Muscle of arm (tissue), 1 donor: ENCODE measurements at regions not wholly inside any gene's neighbourhood (a gene's known extent, or its start where the extent isn't known, plus 50 kb on each side); places are given as distances from the start of the nearest gene placed in this dataset.
"Not testable (repeated sequence)": the region's sequence is repeated elsewhere in the genome, so short reads cannot be mapped to it uniquely, and the experiment has no call there.

Experiments
- DNase-seq: peaks from one replicate; pipeline ENCODE4 v3.0.0-alpha.2; 2013

GRCh38 chr6:105881608-105882007 is 204.5 kb upstream of the PRDM1 start:
- DNase-seq = no peak

GRCh38 chr6:105880030-105880492 is 206.1 kb upstream of the PRDM1 start:
- no peak for DNase-seq

- DNase-seq = no peak
Measured at GRCh38 chr6:105879146-105879545, 207.0 kb upstream of the PRDM1 start.

GRCh38 chr6:105875974-105876640 is 210.0 kb upstream of the PRDM1 start:
- DNase-seq = no peak

GRCh38 chr6:105874835-105875626 is 211.1 kb upstream of the PRDM1 start:
- DNase-seq = no peak

- DNase-seq = no peak
Measured at GRCh38 chr6:105873799-105874198, 212.3 kb upstream of the PRDM1 start.

- no peak for DNase-seq
Measured at GRCh38 chr6:105873211-105873704, 212.9 kb upstream of the PRDM1 start.

- DNase-seq = no peak
Measured at GRCh38 chr6:105872249-105872648, 213.9 kb upstream of the PRDM1 start.

GRCh38 chr6:105871542-105871941 is 214.6 kb upstream of the PRDM1 start:
- DNase-seq = no peak

GRCh38 chr6:105869835-105870440 is 216.2 kb upstream of the PRDM1 start:
- no peak for DNase-seq

- DNase-seq = no peak
Measured at GRCh38 chr6:105868823-105869460, 217.2 kb upstream of the PRDM1 start.

GRCh38 chr6:105867821-105868220 is 218.3 kb upstream of the PRDM1 start:
- DNase-seq = no peak

GRCh38 chr6:105867277-105867676 is 218.9 kb upstream of the PRDM1 start:
- DNase-seq = no peak

GRCh38 chr6:105862936-105863607 is 223.1 kb upstream of the PRDM1 start:
- DNase-seq = no peak

- DNase-seq = not testable (repeated sequence)
Measured at GRCh38 chr6:105860927-105861326, 225.2 kb upstream of the PRDM1 start.

GRCh38 chr6:105859457-105859856 is 226.7 kb upstream of the PRDM1 start:
- DNase-seq = no peak

GRCh38 chr6:105858639-105859038 is 227.5 kb upstream of the PRDM1 start:
- not testable (repeated sequence) for DNase-seq

GRCh38 chr6:105855433-105855832 is 230.7 kb upstream of the PRDM1 start:
- DNase-seq = no peak

GRCh38 chr6:105853979-105854378 is 232.2 kb upstream of the PRDM1 start:
- DNase-seq = not testable (repeated sequence)

GRCh38 chr6:105851606-105852005 is 234.5 kb upstream of the PRDM1 start:
- DNase-seq = no peak

- peak; percentile 51 for DNase-seq
Measured at GRCh38 chr6:105851113-105851580, 235.0 kb upstream of the PRDM1 start.
